ENCODE measurements at regions not wholly inside any gene's neighbourhood (a gene's known extent, or its start where the extent isn't known, plus 50 kb on each side); places are given as distances from the start of the nearest gene placed in this dataset.
"Not testable (repeated sequence)": the region's sequence is repeated elsewhere in the genome, so short reads cannot be mapped to it uniquely, and the experiment has no call there.

DNA sequence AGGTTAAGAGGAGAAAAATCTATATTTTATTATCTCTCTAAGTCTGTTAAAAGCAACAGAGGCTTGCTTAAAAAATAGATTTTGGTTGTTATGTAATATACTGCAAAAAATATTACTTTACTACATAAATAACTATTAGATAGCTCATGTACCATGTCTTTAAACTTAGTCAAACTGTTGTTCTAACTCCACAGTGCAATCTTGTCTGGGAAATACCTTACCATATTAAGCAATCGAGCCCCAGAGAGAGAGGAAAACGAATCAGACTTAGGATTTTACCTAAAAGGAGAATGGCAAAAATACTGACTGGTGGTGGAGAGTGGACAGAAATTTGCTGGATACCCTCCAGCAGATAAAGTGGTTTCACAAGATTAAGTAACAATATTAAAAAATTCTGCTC, 647.0 kb downstream of the CDY1 start:
- not testable (repeated sequence) for H4K20me1 ChIP-seq (ENCODE audit: insufficient read depth); H3K4me2 ChIP-seq (ENCODE audit: low read length); H3K36me3 ChIP-seq (ENCODE audit: insufficient read depth, low read length); H3K4me3 ChIP-seq (ENCODE audit: low read length); H2AFZ ChIP-seq (ENCODE audit: low read depth, low read length); H3F3A ChIP-seq (ENCODE audit: insufficient read depth, low read length, poor library complexity, severe bottlenecking); H3K27me3 ChIP-seq (ENCODE audit: insufficient read depth, low read depth, low read length); H3K9ac ChIP-seq (ENCODE audit: low read length); H3K9me3 ChIP-seq (ENCODE audit: low read length); H3K79me2 ChIP-seq (replicated peaks; ENCODE audit: insufficient read depth, low read length); H3K27ac ChIP-seq (ENCODE audit: low read length); H3K9me2 ChIP-seq (ENCODE audit: insufficient read depth, low read length)

GRCh38 chrY:26273089-26273488, 651.2 kb downstream of the CDY1 start:
- H3K9me3 ChIP-seq (ENCODE audit: low read length); H3K27ac ChIP-seq (ENCODE audit: low read length); H3K9me2 ChIP-seq (ENCODE audit: insufficient read depth, low read length); H2AFZ ChIP-seq (ENCODE audit: low read depth, low read length); H4K20me1 ChIP-seq (ENCODE audit: insufficient read depth); H3K36me3 ChIP-seq (ENCODE audit: insufficient read depth, low read length); H3K9ac ChIP-seq (ENCODE audit: low read length); H3F3A ChIP-seq (ENCODE audit: insufficient read depth, low read length, poor library complexity, severe bottlenecking); H3K4me2 ChIP-seq (ENCODE audit: low read length); H3K4me3 ChIP-seq (ENCODE audit: low read length); H3K27me3 ChIP-seq (ENCODE audit: insufficient read depth, low read depth, low read length); H3K79me2 ChIP-seq (replicated peaks; ENCODE audit: insufficient read depth, low read length): not testable (repeated sequence)

DNA sequence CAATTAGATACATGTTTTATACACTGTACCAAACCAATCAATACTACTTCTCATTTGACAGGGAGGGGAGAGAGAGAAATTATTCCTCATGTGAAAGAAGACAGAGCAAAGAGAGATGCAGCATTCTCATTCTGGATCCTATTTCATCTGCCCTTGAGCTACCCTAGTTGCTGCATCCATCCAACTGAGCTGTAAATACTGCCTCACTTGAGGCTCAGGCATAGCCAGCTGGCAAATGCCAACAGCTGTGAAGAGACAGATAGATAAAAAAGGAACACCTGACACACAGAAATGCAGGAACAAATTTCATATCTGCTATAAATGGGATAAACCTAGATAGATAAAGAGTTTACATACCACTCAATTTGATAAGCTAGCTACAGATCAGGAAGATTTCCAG, 684.1 kb downstream of the CDY1 start:
- not testable (repeated sequence) for H3K79me2 ChIP-seq (replicated peaks; ENCODE audit: insufficient read depth, low read length); H2AFZ ChIP-seq (ENCODE audit: low read depth, low read length); H4K20me1 ChIP-seq (ENCODE audit: insufficient read depth); H3K9me2 ChIP-seq (ENCODE audit: insufficient read depth, low read length); H3K4me2 ChIP-seq (ENCODE audit: low read length); H3K4me3 ChIP-seq (ENCODE audit: low read length); H3K9me3 ChIP-seq (ENCODE audit: low read length); H3F3A ChIP-seq (ENCODE audit: insufficient read depth, low read length, poor library complexity, severe bottlenecking); H3K9ac ChIP-seq (ENCODE audit: low read length); H3K27ac ChIP-seq (ENCODE audit: low read length); H3K27me3 ChIP-seq (ENCODE audit: insufficient read depth, low read depth, low read length); H3K36me3 ChIP-seq (ENCODE audit: insufficient read depth, low read length)

DNA sequence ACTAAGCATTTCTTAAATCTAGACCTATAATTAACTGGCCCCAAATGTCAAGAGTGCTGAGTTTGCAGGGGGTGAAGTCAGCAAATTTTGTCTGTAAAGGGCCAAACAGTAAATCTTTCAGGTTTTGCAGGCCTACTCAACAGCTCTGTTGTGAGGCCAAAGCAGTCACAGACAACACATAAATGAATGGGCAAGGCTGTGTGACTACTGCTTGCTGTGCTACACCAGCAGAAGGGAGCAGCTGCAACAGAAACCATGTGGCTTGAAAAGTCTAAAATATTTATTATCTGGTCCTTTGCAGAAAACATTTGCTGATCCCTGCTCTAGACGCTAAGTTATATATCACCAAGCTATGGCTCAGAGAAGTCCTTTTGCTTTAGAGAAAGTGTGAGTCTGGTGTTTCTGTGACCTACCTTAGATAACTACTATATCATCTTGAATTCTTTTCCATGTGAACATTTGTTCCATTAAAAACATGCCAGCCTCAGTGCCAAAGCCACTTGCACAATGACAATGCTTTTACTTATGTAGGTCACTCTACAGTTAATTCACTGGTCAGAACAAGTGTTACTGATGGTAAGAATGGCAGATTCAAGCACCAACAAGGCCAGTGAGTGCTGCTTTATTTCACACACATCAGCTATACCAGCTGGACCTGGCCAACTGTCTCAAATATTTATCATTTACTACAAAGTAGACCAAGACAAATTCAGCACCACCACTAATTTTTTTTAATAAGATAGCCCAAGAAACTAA, 684.9 kb downstream of the CDY1 start:
- H3K4me2 ChIP-seq (ENCODE audit: low read length); H3K9ac ChIP-seq (ENCODE audit: low read length); H3K27me3 ChIP-seq (ENCODE audit: insufficient read depth, low read depth, low read length); H3K79me2 ChIP-seq (replicated peaks; ENCODE audit: insufficient read depth, low read length); H3K9me2 ChIP-seq (ENCODE audit: insufficient read depth, low read length); H3K36me3 ChIP-seq (ENCODE audit: insufficient read depth, low read length); H3F3A ChIP-seq (ENCODE audit: insufficient read depth, low read length, poor library complexity, severe bottlenecking); H3K9me3 ChIP-seq (ENCODE audit: low read length); H3K4me3 ChIP-seq (ENCODE audit: low read length); H3K27ac ChIP-seq (ENCODE audit: low read length); H2AFZ ChIP-seq (ENCODE audit: low read depth, low read length); H4K20me1 ChIP-seq (ENCODE audit: insufficient read depth): not testable (repeated sequence)

DNA sequence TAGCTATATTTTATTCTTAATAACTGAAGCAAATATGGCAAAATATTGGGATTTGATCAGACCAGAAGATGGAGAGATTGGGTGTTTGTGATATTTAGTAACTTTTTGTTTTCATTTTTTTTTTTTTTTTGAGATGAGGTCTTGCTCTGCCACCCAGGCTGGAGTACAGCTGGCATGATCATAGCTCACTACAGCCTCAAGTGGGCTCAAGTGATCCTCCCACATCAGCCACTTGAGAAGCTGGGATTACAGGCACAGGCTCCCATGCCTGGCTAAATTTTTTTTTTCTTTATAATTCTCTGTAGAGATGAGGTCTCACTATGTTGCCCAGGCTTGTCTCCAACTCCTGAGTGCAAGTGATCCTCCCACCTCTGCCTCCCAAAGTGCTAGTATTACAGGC, 686.4 kb downstream of the CDY1 start:
- not testable (repeated sequence) for H3K4me3 ChIP-seq (ENCODE audit: low read length); H3K36me3 ChIP-seq (ENCODE audit: insufficient read depth, low read length); H3K27ac ChIP-seq (ENCODE audit: low read length); H2AFZ ChIP-seq (ENCODE audit: low read depth, low read length); H3K9me2 ChIP-seq (ENCODE audit: insufficient read depth, low read length); H3K79me2 ChIP-seq (replicated peaks; ENCODE audit: insufficient read depth, low read length); H4K20me1 ChIP-seq (ENCODE audit: insufficient read depth); H3F3A ChIP-seq (ENCODE audit: insufficient read depth, low read length, poor library complexity, severe bottlenecking); H3K9me3 ChIP-seq (ENCODE audit: low read length); H3K9ac ChIP-seq (ENCODE audit: low read length); H3K27me3 ChIP-seq (ENCODE audit: insufficient read depth, low read depth, low read length); H3K4me2 ChIP-seq (ENCODE audit: low read length)

- H3K27ac ChIP-seq (ENCODE audit: low read length); H3K79me2 ChIP-seq (replicated peaks; ENCODE audit: insufficient read depth, low read length); H3K4me3 ChIP-seq (ENCODE audit: low read length); H3K9me2 ChIP-seq (ENCODE audit: insufficient read depth, low read length); H3K4me2 ChIP-seq (ENCODE audit: low read length); H3K27me3 ChIP-seq (ENCODE audit: insufficient read depth, low read depth, low read length); H3K9ac ChIP-seq (ENCODE audit: low read length); H3K36me3 ChIP-seq (ENCODE audit: insufficient read depth, low read length); H2AFZ ChIP-seq (ENCODE audit: low read depth, low read length); H3F3A ChIP-seq (ENCODE audit: insufficient read depth, low read length, poor library complexity, severe bottlenecking); H3K9me3 ChIP-seq (ENCODE audit: low read length); H4K20me1 ChIP-seq (ENCODE audit: insufficient read depth): not testable (repeated sequence)
- TF ChIP-seq RAD21 (conservative IDR thresholded peaks at IDR 0.05): peak; percentile 11
These were observed 693.1 kb downstream of the CDY1 start for GRCh38 chrY:26315065-26315464.

DNA sequence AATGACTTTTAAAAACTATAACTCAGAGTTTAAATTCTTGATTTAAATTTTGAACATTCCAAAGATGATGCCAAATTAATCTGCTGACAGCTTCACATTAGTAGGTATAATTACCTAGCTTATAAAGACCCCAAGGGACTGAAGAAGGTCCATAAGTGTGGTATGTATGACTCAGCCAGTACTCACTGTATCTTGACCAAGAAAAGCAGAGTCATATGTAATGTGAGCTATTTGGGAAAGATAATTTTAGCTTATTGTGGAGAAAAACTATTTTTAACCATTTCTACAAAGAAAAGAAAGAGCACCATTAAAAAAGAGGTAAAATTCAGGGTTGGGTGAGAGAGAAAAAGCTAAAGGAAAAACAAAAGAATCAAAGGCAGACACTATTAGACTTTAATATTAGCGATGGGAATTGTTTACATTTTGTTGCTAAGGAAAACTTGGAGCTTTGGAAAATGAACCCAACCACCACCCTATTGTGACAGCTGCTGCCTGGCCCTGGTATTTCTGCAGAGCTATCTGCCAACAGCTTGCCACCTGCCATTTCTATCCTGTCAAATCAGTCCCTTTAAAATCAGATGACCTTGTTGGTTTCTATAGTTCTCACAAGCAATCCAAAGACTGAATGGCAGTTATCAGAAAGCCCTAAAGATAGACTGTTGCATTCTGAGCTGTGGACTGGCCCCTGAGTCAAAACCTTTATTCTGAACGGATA, 697.7 kb downstream of the CDY1 start:
- not testable (repeated sequence) for H3K9me2 ChIP-seq (ENCODE audit: insufficient read depth, low read length); H3K36me3 ChIP-seq (ENCODE audit: insufficient read depth, low read length)

GRCh38 chrY:26322756-26323155, 700.8 kb downstream of the CDY1 start:
- not testable (repeated sequence) for H3K27me3 ChIP-seq (ENCODE audit: insufficient read depth, low read depth, low read length); H2AFZ ChIP-seq (ENCODE audit: low read depth, low read length); H3K9me3 ChIP-seq (ENCODE audit: low read length); H3K79me2 ChIP-seq (replicated peaks; ENCODE audit: insufficient read depth, low read length); H3K27ac ChIP-seq (ENCODE audit: low read length); H3K36me3 ChIP-seq (ENCODE audit: insufficient read depth, low read length); H3K9ac ChIP-seq (ENCODE audit: low read length); H3F3A ChIP-seq (ENCODE audit: insufficient read depth, low read length, poor library complexity, severe bottlenecking); H3K4me3 ChIP-seq (ENCODE audit: low read length); H4K20me1 ChIP-seq (ENCODE audit: insufficient read depth); H3K9me2 ChIP-seq (ENCODE audit: insufficient read depth, low read length); H3K4me2 ChIP-seq (ENCODE audit: low read length)

More for the DNA sequence above, 697.7 kb downstream of the CDY1 start:
- H3K27me3 ChIP-seq (ENCODE audit: insufficient read depth, low read depth, low read length); H3F3A ChIP-seq (ENCODE audit: insufficient read depth, low read length, poor library complexity, severe bottlenecking); H3K9me3 ChIP-seq (ENCODE audit: low read length); H3K4me3 ChIP-seq (ENCODE audit: low read length); H3K27ac ChIP-seq (ENCODE audit: low read length); H2AFZ ChIP-seq (ENCODE audit: low read depth, low read length); H3K79me2 ChIP-seq (replicated peaks; ENCODE audit: insufficient read depth, low read length); H3K9ac ChIP-seq (ENCODE audit: low read length); H3K4me2 ChIP-seq (ENCODE audit: low read length); H4K20me1 ChIP-seq (ENCODE audit: insufficient read depth): not testable (repeated sequence)
